OCI-LY3 (cell line): ENCODE measurements at regions not wholly inside any gene's neighbourhood (a gene's known extent, or its start where the extent isn't known, plus 50 kb on each side); places are given as distances from the start of the nearest gene placed in this dataset.

ENCODE experiments used
- EZH2phosphoT487 ChIP-seq: fragments of 200-600 bp; shearing (Covaris generic); IDR thresholded peaks from 2 replicates; pipeline ENCODE4 v1.6.1; 2018; ENCODE audit warnings: antibody characterized with exemption, mixed run types, low read depth
- TF ChIP-seq, protein P1 (sequence below): fragments of 200-600, 300-600 bp; sonication (generic); IDR thresholded peaks from 2 replicates; pipeline ENCODE4 v1.5.1; 2014; ENCODE audit warnings: antibody characterized with exemption, low read length, low read depth

DNA sequence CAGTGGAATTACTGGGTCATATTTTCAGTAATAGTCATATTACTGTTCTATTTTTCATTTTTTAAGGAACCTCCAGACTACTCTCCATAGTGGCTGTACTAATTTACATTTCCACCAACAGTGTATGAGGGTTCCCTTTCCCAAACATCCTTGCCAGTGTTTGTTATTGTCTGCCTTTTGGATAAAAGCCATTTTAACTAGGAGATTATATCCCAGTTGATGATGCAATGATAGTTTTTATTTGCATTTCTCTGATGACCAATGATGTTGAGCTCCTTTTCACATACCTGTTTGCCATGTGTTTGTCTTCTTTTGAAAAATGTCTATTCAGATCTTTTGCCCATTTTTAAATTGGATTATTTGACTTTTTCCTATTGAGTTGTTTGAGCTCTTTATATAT lies 410.8 kb downstream of the TTLL7 start:
- TF ChIP-seq, protein P1, sequence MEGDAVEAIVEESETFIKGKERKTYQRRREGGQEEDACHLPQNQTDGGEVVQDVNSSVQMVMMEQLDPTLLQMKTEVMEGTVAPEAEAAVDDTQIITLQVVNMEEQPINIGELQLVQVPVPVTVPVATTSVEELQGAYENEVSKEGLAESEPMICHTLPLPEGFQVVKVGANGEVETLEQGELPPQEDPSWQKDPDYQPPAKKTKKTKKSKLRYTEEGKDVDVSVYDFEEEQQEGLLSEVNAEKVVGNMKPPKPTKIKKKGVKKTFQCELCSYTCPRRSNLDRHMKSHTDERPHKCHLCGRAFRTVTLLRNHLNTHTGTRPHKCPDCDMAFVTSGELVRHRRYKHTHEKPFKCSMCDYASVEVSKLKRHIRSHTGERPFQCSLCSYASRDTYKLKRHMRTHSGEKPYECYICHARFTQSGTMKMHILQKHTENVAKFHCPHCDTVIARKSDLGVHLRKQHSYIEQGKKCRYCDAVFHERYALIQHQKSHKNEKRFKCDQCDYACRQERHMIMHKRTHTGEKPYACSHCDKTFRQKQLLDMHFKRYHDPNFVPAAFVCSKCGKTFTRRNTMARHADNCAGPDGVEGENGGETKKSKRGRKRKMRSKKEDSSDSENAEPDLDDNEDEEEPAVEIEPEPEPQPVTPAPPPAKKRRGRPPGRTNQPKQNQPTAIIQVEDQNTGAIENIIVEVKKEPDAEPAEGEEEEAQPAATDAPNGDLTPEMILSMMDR = no peak
- TF ChIP-seq EZH2phosphoT487 = no peak
